ENCODE measurements at regions not wholly inside any gene's neighbourhood (a gene's known extent, or its start where the extent isn't known, plus 50 kb on each side); places are given as distances from the start of the nearest gene placed in this dataset.

DNA sequence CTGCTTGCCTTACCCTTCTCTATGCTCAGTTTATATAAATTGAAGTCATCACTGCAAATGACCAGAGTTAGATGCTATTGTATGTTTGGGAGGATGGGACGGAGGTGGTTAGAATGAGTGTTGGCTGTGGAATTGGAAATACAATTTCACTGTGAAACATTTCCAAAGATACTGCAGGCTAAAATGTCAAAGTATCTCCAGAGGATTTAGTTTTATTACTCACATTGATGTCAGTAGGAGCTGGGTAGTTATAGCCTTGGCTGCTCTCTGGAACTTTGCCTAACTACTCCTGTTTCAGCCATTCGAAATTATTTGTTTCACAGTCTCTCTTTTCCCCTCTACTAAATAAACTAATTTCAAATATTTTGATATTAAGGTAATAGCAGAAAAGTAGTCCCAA, 92.6 kb upstream of the PPP3CA start:
- TF ChIP-seq EP300 (IDR thresholded peaks at IDR 0.05; ENCODE audit: borderline replicate concordance in 1 of 2, control insufficient read depth in 1 of 2, low read depth in 2 of 2, low read length in 2 of 2) (no peak), KDM1A (IDR thresholded peaks at IDR 0.05; ENCODE audit: borderline replicate concordance) (no peak), POLR2A (IDR thresholded peaks at IDR 0.05; ENCODE audit: low read depth, low read length) (no peak), EED (IDR thresholded peaks at IDR 0.05; ENCODE audit: low read depth) (no peak)
- TF ChIP-seq, protein P1, sequence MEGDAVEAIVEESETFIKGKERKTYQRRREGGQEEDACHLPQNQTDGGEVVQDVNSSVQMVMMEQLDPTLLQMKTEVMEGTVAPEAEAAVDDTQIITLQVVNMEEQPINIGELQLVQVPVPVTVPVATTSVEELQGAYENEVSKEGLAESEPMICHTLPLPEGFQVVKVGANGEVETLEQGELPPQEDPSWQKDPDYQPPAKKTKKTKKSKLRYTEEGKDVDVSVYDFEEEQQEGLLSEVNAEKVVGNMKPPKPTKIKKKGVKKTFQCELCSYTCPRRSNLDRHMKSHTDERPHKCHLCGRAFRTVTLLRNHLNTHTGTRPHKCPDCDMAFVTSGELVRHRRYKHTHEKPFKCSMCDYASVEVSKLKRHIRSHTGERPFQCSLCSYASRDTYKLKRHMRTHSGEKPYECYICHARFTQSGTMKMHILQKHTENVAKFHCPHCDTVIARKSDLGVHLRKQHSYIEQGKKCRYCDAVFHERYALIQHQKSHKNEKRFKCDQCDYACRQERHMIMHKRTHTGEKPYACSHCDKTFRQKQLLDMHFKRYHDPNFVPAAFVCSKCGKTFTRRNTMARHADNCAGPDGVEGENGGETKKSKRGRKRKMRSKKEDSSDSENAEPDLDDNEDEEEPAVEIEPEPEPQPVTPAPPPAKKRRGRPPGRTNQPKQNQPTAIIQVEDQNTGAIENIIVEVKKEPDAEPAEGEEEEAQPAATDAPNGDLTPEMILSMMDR (IDR thresholded peaks at IDR 0.05 in 2 of 3, conservative IDR thresholded peaks at IDR 0.05 in 1 of 3; ENCODE audit: control insufficient read depth in 2 of 3, extremely low read depth in 1 of 3, insufficient read depth in 1 of 3, low read depth in 3 of 3, low read length in 3 of 3): no peak
